PC-9 (cell line): ENCODE measurements at regions not wholly inside any gene's neighbourhood (a gene's known extent, or its start where the extent isn't known, plus 50 kb on each side); places are given as distances from the start of the nearest gene placed in this dataset.

Experiments
- BruUV-seq: library from RNA; stranded (reverse); fragments of 400-500 nt; replicated peaks from 2 replicates; lab custom pipeline; 2021; lab: Mats Ljungman, UMichigan
- CTCF ChIA-PET: fragments of 300-600 bp; sonication (Branson Sonifier 250); formaldehyde crosslinking; loops from one replicate; lab custom pipeline; 2022; ENCODE audit warnings: antibody characterized with exemption; lab: Charles Lee
- POLR2A ChIA-PET: fragments of 300-600 bp; sonication (Branson Sonifier 250); formaldehyde crosslinking; loops from one replicate; lab custom pipeline; 2022; ENCODE audit warnings: antibody characterized with exemption; ENCODE audit not compliant: unreplicated experiment; lab: Charles Lee
- DNase-seq, 2 experiments: peaks; one replicate each; pipeline versions ENCODE4 v3.0.0 to v3.0.0-alpha.2; 2015 to 2022; ENCODE audit warnings: mixed read lengths in 1 of 2
- H2AFZ ChIP-seq: fragments of 200-600 bp; sonication (generic); 2 replicates; pipeline ENCODE4 v1.8.1; 2017; ENCODE audit warnings: antibody characterized with exemption
- H3F3A ChIP-seq: fragments of 200-600 bp; sonication (generic); 2 replicates; pipeline ENCODE4 v1.8.1; 2017; ENCODE audit warnings: antibody characterized with exemption, mild to moderate bottlenecking, low read depth; ENCODE audit not compliant: insufficient read depth
- H3K27ac ChIP-seq: fragments of 200-600 bp; sonication (generic); 2 replicates; pipeline ENCODE4 v1.6.1; 2016; ENCODE audit warnings: mixed run types
- H3K27me3 ChIP-seq: fragments of 200-600 bp; sonication (generic); 2 replicates; pipeline ENCODE4 v1.6.1; 2016; ENCODE audit warnings: low read depth, mixed run types; ENCODE audit not compliant: insufficient read depth
- H3K36me3 ChIP-seq: fragments of 200-600 bp; sonication (generic); 2 replicates; pipeline ENCODE4 v1.6.1; 2016; ENCODE audit warnings: low read depth, mixed run types
- H3K4me1 ChIP-seq: fragments of 200-600 bp; sonication (generic); replicated peaks from 2 replicates; pipeline ENCODE4 v1.6.1; 2016; ENCODE audit warnings: mixed run types; ENCODE audit not compliant: insufficient read depth
- H3K4me2 ChIP-seq: fragments of 200-600 bp; sonication (generic); 2 replicates; pipeline ENCODE4 v1.6.1; 2017; ENCODE audit warnings: mixed run types
- H3K4me3 ChIP-seq: fragments of 200-600 bp; sonication (generic); 2 replicates; pipeline ENCODE4 v1.6.1; 2016; ENCODE audit warnings: mixed run types
- H3K79me2 ChIP-seq: fragments of 200-600 bp; sonication (generic); 2 replicates; pipeline ENCODE4 v1.6.1; 2017; ENCODE audit warnings: low read depth, mixed run types
- H3K9me2 ChIP-seq: fragments of 200-600 bp; sonication (generic); 2 replicates; pipeline ENCODE4 v1.8.1; 2017; ENCODE audit warnings: mild to moderate bottlenecking; ENCODE audit not compliant: insufficient read depth
- H3K9me3 ChIP-seq: fragments of 200-600 bp; sonication (generic); 2 replicates; pipeline ENCODE4 v1.8.1; 2016; ENCODE audit warnings: low read depth; ENCODE audit not compliant: insufficient read depth
- H4K20me1 ChIP-seq: fragments of 200-600 bp; sonication (generic); 2 replicates; pipeline ENCODE4 v1.8.1; 2017; ENCODE audit not compliant: insufficient read depth
- CTCF ChIP-seq: fragments of 200-600 bp; sonication (generic); conservative IDR thresholded peaks from 2 replicates; pipeline ENCODE4 v1.6.1; 2017; ENCODE audit warnings: mixed run types, antibody characterized with exemption, mild to moderate bottlenecking, moderate library complexity
- EZH2 ChIP-seq: fragments of 200-600 bp; sonication (generic); IDR thresholded peaks from 2 replicates; pipeline ENCODE4 v1.8.0; 2017; ENCODE audit warnings: antibody characterized with exemption, low read depth
- intact Hi-C: fragments of 100-400 bp; cut with micrococcal nuclease; formaldehyde crosslinking; loops from one replicate; pipeline ENCODE4 v1.10.0; 2022; ENCODE audit not compliant: unreplicated experiment

- POLR2A ChIA-PET = no interaction called here
Measured at GRCh38 chr4:62531731-62532130, 1331.6 kb downstream of the ADGRL3 start.

GRCh38 chr4:62531264-62531663, 1331.1 kb downstream of the ADGRL3 start:
- Histone ChIP-seq H3K79me2 (no peaks in the 10 kb centered on the region), H4K20me1 (no peaks in the 10 kb centered on the region), H3K9me3 (no peaks in the 10 kb centered on the region), H2AFZ (no peak overlapping the region), H3K4me3 (no peak overlapping the region), H3K4me2 (no peak overlapping the region), H3F3A (no peaks in the 10 kb centered on the region), H3K27ac (no peak overlapping the region), H3K36me3 (no peaks in the 10 kb centered on the region), H3K27me3 (no peaks in the 10 kb centered on the region), H3K4me1 (no peaks in the 10 kb centered on the region), H3K9me2 (no peaks in the 10 kb centered on the region)
- intact Hi-C loops = no loop called here
- CTCF ChIA-PET = no interaction called here
- POLR2A ChIA-PET = no interaction called here
- DNase-seq = no peak
- no TSS peak for BruUV-seq
- TF ChIP-seq EZH2 (no peak), CTCF (no peak)

More at GRCh38 chr4:62531731-62532130, 1331.6 kb downstream of the ADGRL3 start:
- Histone ChIP-seq H3K9me2 (no peaks in the 10 kb centered on the region), H3K9me3 (no peaks in the 10 kb centered on the region), H3K27ac (no peak overlapping the region), H3K4me2 (no peak overlapping the region), H2AFZ (no peak overlapping the region), H3F3A (no peaks in the 10 kb centered on the region), H3K27me3 (no peaks in the 10 kb centered on the region), H4K20me1 (no peaks in the 10 kb centered on the region), H3K4me3 (no peak overlapping the region), H3K4me1 (no peaks in the 10 kb centered on the region), H3K79me2 (no peaks in the 10 kb centered on the region), H3K36me3 (no peaks in the 10 kb centered on the region)
- no peak for DNase-seq
- CTCF ChIA-PET = no interaction called here
- intact Hi-C loops = no loop called here
- no TSS peak for BruUV-seq
- TF ChIP-seq CTCF (no peak), EZH2 (no peak)

- POLR2A ChIA-PET = no interaction called here
Measured at GRCh38 chr4:62528874-62529273, 1328.7 kb downstream of the ADGRL3 start.

More at GRCh38 chr4:62528874-62529273, 1328.7 kb downstream of the ADGRL3 start:
- Histone ChIP-seq H3K27ac (no peak overlapping the region), H3K79me2 (no peaks in the 10 kb centered on the region), H4K20me1 (no peaks in the 10 kb centered on the region), H3K27me3 (no peaks in the 10 kb centered on the region), H2AFZ (no peak overlapping the region), H3K9me2 (no peaks in the 10 kb centered on the region), H3K4me2 (no peak overlapping the region), H3F3A (no peaks in the 10 kb centered on the region), H3K9me3 (no peaks in the 10 kb centered on the region), H3K4me1 (no peaks in the 10 kb centered on the region), H3K4me3 (no peak overlapping the region), H3K36me3 (no peaks in the 10 kb centered on the region)
- DNase-seq = no peak
- no peak for TF ChIP-seq CTCF
- TF ChIP-seq EZH2 = no peak
- intact Hi-C loops = no loop called here
- CTCF ChIA-PET = no interaction called here
- no TSS peak for BruUV-seq
